NCI-H526 (cell line): ENCODE measurements at regions not wholly inside any gene's neighbourhood (a gene's known extent, or its start where the extent isn't known, plus 50 kb on each side); places are given as distances from the start of the nearest gene placed in this dataset.
"Not testable (repeated sequence)": the region's sequence is repeated elsewhere in the genome, so short reads cannot be mapped to it uniquely, and the experiment has no call there.

ENCODE experiments used
- DNase-seq, 2 experiments: peaks; one replicate each; lab custom pipeline; 2025; lab: John Stamatoyannopoulos, UW

- DNase-seq = no peak
Measured at GRCh38 chr18:34480162-34480700, 229.9 kb upstream of the DTNA start.

GRCh38 chr18:34482204-34482603 lies 227.9 kb upstream of the DTNA start:
- no peak for DNase-seq

- DNase-seq = no peak
Measured at GRCh38 chr18:34483198-34483597, 226.9 kb upstream of the DTNA start.

- DNase-seq = peak; percentile 1 to 2
Measured at GRCh38 chr18:34491719-34492118, 218.4 kb upstream of the DTNA start.

- DNase-seq = no peak
Measured at GRCh38 chr18:34492652-34493051, 217.4 kb upstream of the DTNA start.

- DNase-seq = peak; percentile 35 to 54
Measured at GRCh38 chr18:34493099-34493544, 217.0 kb upstream of the DTNA start.

- DNase-seq = peak in 1 of 2 experiments; percentile 56
Measured at GRCh38 chr18:34493566-34494358, 216.3 kb upstream of the DTNA start.

GRCh38 chr18:34494359-34494696 lies 215.8 kb upstream of the DTNA start:
- peak in 1 of 2 experiments; percentile 24 for DNase-seq

- DNase-seq = no peak
Measured at GRCh38 chr18:34495506-34495905, 214.6 kb upstream of the DTNA start.

GRCh38 chr18:34501553-34501952 lies 208.5 kb upstream of the DTNA start:
- no peak for DNase-seq

GRCh38 chr18:34506198-34506597 lies 203.9 kb upstream of the DTNA start:
- no peak for DNase-seq

GRCh38 chr18:34509163-34509562 lies 200.9 kb upstream of the DTNA start:
- no peak for DNase-seq

- no peak for DNase-seq
Measured at GRCh38 chr18:34509879-34510586, 200.1 kb upstream of the DTNA start.

GRCh38 chr18:34510926-34511325 lies 199.2 kb upstream of the DTNA start:
- DNase-seq = no peak

- DNase-seq = no peak
Measured at GRCh38 chr18:34511435-34511834, 198.7 kb upstream of the DTNA start.

GRCh38 chr18:34511879-34512278 lies 198.2 kb upstream of the DTNA start:
- DNase-seq = no peak

- DNase-seq = no peak
Measured at GRCh38 chr18:34514238-34514637, 195.9 kb upstream of the DTNA start.

- no peak for DNase-seq
Measured at GRCh38 chr18:34514957-34515356, 195.1 kb upstream of the DTNA start.

GRCh38 chr18:34516355-34516754 lies 193.7 kb upstream of the DTNA start:
- not testable (repeated sequence) for DNase-seq

- not testable (repeated sequence) for DNase-seq
Measured at GRCh38 chr18:34516996-34517395, 193.1 kb upstream of the DTNA start.

- DNase-seq = no peak
Measured at GRCh38 chr18:34521040-34521439, 189.1 kb upstream of the DTNA start.

GRCh38 chr18:34522603-34523002 lies 187.5 kb upstream of the DTNA start:
- no peak for DNase-seq

- no peak for DNase-seq
Measured at GRCh38 chr18:34525244-34525643, 184.9 kb upstream of the DTNA start.
